Left ventricle myocardium superior (tissue), 1 donor: ENCODE measurements at regions not wholly inside any gene's neighbourhood (a gene's known extent, or its start where the extent isn't known, plus 50 kb on each side); places are given as distances from the start of the nearest gene placed in this dataset.

Experiments used
- ATAC-seq: fragments of 200-7000 bp; cut with Tn5 transposase; one replicate; pipeline ENCODE4 v1.9.1; 2020; ENCODE audit warnings: mild to moderate bottlenecking, moderate library complexity
- DNase-seq: peaks from one replicate; pipeline ENCODE4 v3.0.0-alpha.2; 2020
- intact Hi-C: fragments of 100-400 bp; cut with micrococcal nuclease; formaldehyde crosslinking; loops from one replicate; pipeline ENCODE4 v1.11.0; 2022
- donor health status: DM: no; HTN: yes; CAD: no; lungs with severe emphysema.

- no peak for DNase-seq
- no peak for ATAC-seq
- intact Hi-C loops, result no loop called here
Measured at GRCh38 chr5:124236361-124237205, 509.9 kb downstream of the ZNF608 start.

DNA sequence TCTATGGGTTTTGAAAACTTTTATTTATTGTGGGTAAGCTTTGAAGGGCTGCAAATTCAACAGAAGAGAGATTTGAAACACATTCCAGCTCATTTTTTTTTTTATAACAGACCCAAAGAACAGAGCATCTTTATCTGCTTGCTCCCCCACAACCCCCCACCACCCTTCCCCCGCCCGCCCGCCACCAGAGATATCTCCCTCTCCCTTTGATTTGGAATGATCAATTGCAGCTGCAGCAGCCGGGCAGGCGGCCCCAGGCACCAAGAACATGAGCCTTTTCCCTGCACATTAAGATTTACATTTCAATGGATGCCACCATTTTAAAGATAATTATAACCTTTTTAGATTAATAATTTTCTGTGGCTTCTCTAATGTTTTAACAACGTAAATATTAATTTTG, 510.9 kb downstream of the ZNF608 start:
- DNase-seq (no peak), ATAC-seq (no peak)
- intact Hi-C loops, result no loop called here

DNA sequence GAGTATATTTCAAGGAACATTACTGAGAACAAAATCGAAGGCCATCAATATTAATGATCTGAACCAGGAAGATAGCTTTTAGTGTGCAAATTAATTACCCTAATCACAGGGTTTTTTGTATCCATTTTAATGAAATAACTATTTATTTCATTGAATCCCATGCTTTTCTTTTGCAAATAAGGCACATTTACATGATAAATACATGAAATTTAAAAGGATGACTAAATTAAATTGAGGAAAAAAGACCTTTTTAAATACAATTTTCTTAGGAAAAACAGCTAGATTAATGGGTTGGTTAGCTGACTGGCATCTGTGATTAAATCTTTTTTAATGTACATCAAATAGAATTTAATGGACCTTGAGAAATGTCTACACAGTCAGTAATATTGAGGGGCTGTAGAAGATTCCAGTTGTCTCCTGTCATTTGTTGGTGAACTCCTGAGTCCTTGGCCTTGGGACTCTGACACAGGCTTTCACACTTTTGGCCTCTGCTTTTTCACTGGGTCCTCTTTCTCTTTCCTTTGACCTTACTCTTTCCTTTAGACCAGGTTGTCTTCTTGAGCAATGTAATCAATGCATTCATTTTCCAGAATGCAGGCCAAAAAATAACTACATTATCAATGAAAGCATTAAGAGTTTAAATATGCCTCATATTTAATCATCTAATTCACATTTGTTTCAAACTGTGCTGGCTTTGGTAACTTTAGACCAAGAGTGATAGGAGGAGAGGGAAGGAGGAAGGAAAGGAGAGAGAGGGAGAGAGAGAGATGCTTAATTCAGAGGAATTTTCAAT, 511.5 kb downstream of the ZNF608 start:
- no peak for ATAC-seq

DNA sequence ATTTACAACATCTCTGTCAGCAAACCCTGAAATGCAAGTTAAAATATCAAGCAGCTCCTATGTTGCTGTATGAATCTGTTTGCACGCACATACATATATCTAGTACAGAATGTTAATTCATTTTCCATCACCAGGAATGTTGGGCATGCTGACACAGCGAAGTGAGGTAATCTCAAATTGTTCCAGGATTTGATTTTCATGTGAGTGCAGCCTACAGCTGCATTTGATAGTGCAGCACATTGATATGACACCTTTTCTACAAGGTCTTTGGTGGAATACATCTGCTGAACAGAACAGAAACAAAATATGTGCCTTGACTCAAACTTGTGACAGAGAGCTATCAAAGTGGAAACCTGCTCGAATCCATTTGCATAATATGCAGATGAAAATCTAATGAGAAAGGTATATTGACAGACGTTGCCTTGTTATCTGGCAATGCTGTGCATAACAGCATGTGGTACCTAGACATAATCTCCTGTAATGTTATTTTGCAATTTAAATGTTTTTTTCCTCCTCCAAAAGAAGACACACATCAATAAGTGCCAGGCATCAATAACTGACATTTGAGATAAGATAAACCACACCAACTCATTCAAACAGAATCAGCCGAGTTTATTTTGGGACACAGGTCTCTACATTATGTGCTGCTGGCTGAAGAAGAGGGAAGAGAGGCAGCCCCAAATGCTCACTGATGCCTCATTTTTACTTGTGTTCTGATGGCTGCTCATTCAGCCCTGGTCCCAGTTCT, 512.2 kb downstream of the ZNF608 start:
- intact Hi-C loops, result no loop called here
- ATAC-seq (no peak), DNase-seq (no peak)

More for the DNA sequence above, 511.5 kb downstream of the ZNF608 start:
- intact Hi-C loops, result no loop called here
- DNase-seq, result no peak

GRCh38 chr5:124232515-124232914, 513.9 kb downstream of the ZNF608 start:
- DNase-seq (no peak), ATAC-seq (no peak)
- intact Hi-C loops, result no loop called here

- intact Hi-C loops, result no loop called here
- ATAC-seq (no peak), DNase-seq (no peak)
Measured at GRCh38 chr5:124231802-124232201, 514.6 kb downstream of the ZNF608 start.

DNA sequence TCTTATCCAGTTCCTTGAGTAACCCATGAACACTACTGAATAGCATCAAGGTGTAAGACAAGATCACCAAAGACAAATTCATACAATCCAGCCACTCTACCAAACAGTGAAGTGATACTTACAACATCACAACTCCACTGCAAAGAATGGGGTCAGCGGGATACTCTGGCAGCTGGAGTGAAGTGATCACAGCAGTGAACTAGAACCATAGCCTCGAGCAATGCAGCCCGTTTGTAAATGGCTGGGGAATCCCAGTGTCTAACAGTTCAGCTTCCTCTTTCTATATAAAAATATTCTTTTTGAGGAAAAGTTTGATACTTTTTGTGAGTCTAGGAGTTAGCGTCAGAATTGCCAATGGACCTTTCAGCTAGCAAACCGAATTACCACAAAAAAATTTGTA, 515.2 kb downstream of the ZNF608 start:
- intact Hi-C loops, result no loop called here
- ATAC-seq (no peak), DNase-seq (no peak)

- DNase-seq (no peak), ATAC-seq (no peak)
- intact Hi-C loops, result no loop called here
Measured at GRCh38 chr5:124230456-124230855, 516.0 kb downstream of the ZNF608 start.

DNA sequence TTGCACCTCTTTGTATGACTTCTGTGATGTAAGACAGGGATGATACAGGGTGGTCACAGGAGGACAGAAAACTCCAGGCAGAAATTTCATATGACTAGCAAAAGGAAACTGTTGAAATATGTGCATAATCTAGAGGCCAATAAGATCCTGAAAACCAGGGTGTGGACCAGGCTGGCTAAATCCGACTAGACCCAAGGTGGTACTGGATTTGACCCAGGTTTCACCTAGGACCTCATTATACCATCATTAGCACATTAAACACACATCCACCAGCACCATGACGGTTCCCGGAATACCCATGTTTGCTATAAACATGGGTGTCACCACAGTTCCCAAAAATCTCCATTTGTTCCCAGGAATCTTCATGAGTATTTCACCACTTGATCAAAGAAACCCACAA, 517.1 kb downstream of the ZNF608 start:
- intact Hi-C loops, result no loop called here
- no peak for DNase-seq
- ATAC-seq, result no peak

- no peak for ATAC-seq
- DNase-seq, result no peak
- intact Hi-C loops, result no loop called here
Measured at GRCh38 chr5:124227914-124228313, 518.5 kb downstream of the ZNF608 start.

- intact Hi-C loops, result no loop called here
- DNase-seq (no peak), ATAC-seq (no peak)
Measured at GRCh38 chr5:124220418-124220817, 526.0 kb downstream of the ZNF608 start.

DNA sequence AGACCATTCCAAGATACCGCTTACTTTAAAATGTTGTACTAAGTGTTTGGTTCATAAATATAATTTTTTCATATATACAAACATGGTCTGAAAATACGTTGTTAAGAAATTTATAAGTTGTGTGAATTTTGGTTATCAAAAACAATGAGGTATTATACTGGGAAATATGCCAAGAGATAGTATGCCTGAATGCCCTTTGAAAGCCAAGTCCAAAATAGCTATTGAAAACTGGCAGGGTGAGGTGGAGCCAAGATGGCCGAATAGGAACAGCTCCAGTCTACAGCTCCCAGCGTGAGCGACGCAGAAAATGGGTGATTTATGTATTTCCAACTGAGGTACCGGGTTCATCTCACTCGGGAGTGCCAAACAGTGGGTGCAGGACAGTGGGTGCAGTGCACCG, 533.5 kb downstream of the ZNF608 start:
- intact Hi-C loops, result no loop called here
- DNase-seq (no peak), ATAC-seq (peak; percentile 53)

DNA sequence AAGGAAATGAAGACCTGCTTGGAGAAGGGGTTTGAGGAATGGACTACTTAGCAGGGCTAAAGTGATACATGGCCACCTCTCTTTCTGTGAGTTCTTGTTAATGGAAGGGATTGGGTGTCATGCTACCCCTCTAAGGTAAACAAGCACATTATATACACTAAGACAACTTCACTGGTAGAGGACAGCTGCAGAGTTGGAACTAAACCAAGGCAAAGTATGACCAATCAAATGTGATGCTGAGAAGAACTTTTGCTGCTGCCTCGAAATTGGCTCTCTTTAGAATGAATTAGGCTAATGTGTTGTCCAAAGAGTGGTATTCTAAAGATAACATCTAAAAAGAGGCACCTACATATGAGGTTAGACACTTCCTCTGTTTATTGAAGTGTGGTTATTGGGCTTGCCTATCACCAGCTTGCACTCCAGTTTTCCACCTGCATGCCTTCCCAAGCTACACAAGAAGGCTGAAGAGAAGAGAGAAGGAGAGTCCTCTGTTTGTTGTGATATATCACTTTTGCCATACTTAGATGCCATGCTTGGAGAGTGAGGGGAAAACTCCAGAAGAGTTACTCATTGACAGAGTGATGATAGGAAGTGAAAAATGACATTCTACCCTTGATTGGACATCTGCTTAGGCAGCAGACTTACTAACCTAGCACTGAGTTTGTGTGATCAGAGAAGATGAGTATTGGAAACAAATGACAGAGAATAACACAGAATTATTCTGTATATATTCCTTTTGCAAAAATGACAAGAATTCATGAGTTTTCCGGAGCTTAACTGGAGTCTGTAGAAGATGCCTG, 536.1 kb downstream of the ZNF608 start:
- intact Hi-C loops, result no loop called here
- ATAC-seq (no peak), DNase-seq (no peak)

- ATAC-seq, result no peak
- no peak for DNase-seq
- intact Hi-C loops, result no loop called here
Measured at GRCh38 chr5:124207118-124207517, 539.3 kb downstream of the ZNF608 start.

GRCh38 chr5:124206540-124206939, 539.9 kb downstream of the ZNF608 start:
- intact Hi-C loops, result no loop called here
- DNase-seq (no peak), ATAC-seq (no peak)

DNA sequence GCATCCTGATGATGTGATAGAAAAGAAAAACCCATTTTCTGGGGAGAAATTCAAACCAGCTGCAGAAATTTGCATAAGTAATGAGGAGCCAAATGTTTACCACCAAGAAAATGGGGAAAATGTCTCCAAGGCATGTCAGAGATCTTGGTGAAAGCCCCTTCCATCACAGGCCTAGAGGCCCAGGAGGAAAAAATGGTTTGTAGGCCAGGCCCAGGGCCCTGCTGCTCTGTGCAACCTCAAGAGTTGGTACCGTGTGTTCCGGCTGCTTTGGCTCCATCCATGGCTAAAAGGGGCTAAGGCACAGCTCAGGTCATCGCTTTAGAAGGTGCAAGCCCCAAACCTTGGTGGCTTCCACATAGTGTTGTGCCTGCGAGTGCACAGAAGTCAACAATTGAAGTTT, 543.1 kb downstream of the ZNF608 start:
- no peak for ATAC-seq

GRCh38 chr5:124200381-124200780, 546.1 kb downstream of the ZNF608 start:
- DNase-seq (no peak), ATAC-seq (no peak)
- intact Hi-C loops, result no loop called here

More for the DNA sequence above, 543.1 kb downstream of the ZNF608 start:
- DNase-seq, result no peak
- intact Hi-C loops, result no loop called here

DNA sequence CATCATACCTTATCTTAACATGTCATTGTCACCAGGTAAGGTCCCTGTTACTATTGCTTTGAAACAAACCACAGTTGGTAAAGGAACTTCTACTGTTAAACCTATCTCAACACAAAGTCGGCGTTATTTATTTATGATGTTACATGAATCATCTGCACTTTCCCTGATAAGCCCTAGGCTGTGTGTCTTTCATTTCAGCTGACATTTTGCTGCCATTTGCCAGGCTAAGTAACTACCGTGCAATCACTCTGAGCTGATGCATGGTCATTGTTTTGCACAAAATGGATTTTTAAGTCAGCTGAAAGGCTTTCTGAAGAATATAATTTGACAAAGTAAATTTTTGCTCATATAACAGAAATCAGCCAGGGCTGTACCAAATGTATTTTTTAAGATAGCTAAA, 546.5 kb downstream of the ZNF608 start:
- no peak for ATAC-seq
- DNase-seq, result no peak
- intact Hi-C loops, result no loop called here

DNA sequence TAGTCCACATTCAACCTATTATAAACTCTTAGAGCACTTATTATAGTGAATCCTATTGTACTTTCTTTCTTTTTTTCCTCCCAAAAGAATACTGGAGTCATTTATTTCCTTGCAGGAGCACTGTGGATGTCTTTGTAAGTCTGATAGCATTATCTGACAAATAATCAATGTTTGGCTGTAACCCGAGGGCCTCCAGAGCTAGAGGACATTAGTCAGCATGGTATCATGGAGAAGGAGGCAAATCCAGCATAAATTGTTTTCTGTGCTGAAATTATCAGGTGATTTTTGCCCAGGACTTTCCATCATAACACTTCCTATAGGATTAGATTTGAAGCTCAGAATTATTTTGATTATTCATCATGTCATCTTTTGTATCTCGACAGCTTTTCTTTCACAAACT, 551.0 kb downstream of the ZNF608 start:
- DNase-seq (no peak), ATAC-seq (no peak)
- intact Hi-C loops, result no loop called here
